ENCODE measurements at regions not wholly inside any gene's neighbourhood (a gene's known extent, or its start where the extent isn't known, plus 50 kb on each side); places are given as distances from the start of the nearest gene placed in this dataset.
"Not testable (repeated sequence)": the region's sequence is repeated elsewhere in the genome, so short reads cannot be mapped to it uniquely, and the experiment has no call there.

DNA sequence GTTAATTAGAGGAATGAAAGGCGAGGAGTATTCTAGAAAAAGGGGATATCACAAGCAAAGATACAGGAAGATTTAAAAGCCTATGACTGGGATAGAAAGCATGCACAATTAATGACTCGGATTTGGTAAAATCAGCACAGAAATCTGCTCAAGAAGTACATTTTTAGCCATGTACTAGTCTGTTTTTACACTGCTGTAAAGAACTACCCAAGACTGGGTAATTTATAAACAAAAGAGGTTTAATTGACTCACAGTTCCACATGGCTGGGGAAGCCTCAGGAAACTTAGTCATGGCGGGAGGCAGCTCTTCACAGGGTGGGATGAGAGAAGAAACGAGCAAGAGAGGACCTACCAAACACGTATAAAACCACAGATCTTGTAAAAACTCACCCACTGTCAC lies 716.3 kb upstream of the MDGA2 start:
- DNase-seq (ENCODE audit: low read depth): no peak

DNA sequence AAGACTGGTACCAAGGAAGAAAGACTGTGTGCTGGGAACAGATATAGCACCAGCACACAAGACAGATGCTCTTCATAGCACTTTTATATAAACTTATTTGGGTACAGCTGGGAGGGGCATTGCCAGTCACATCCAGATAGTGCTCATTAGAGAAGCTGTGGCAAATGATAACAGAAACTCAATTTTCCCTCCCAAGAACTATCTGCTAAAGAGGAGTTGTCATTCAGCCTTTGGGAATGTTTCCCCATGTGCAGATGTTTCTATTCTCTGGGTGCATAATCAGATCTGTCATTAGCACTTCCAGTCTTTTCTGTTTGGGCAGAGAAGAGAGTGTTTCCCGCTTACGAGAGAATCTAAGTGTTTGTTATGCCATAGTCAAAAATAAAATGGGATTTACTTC lies 714.9 kb upstream of the MDGA2 start:
- no peak for DNase-seq (ENCODE audit: low read depth)

DNA sequence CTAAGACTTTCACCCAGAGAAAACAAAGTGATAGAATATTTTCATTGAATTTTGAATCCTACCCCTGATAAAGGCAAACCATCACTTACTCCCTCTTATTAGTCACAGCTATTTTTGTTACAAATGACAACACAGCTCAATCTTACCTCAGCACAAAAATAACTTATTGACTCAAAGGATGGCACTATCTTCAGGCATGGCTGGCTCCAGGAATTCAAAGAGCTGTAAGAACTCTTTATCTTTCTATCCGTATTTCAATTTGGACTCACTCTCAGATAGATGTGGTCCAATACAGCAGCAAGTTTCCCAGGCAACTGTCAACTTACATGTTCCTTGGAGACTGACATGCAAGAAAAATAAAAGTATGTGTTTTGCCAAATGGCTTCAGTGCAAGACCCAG lies 709.4 kb upstream of the MDGA2 start:
- no peak for DNase-seq (ENCODE audit: low read depth)

DNA sequence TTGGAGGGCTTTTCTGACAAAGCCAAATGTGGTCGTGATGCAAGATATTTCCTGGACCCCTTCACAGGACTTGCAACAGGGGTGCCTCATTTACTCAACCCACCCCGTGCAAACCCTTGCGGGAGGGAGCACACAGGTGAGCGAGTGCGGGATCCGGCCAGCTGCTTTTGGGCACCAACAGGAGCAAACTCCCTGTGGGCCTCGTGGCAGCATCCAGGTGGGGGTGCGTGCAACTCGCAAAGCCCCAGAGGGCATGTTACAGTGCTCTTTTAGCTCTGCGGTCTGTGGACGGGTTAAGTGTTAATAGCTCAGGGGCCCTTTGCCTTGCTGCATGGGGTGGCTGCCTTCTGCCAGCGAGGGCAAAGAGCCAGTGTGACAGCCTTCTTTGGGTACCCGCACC lies 707.6 kb upstream of the MDGA2 start:
- no peak for DNase-seq (ENCODE audit: low read depth)

DNA sequence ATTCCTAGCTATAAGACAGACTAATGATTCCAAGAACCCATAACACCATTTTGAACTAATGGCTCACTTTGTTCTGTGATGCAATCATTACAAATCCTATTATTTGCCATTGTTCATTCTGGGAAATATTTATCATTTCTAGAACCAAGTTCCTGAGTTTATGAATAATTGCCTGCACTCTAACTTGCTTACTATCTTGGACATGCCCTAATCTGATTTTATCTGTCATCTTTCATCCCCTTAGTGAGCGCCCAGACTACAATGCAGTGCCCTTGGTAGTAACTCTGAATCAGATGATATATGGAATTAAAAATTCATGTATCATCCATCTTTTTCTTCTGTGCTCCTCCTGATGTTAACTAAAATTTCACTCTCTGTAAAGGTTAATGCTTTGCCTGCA lies 703.1 kb upstream of the MDGA2 start:
- no peak for DNase-seq (ENCODE audit: low read depth)

DNA sequence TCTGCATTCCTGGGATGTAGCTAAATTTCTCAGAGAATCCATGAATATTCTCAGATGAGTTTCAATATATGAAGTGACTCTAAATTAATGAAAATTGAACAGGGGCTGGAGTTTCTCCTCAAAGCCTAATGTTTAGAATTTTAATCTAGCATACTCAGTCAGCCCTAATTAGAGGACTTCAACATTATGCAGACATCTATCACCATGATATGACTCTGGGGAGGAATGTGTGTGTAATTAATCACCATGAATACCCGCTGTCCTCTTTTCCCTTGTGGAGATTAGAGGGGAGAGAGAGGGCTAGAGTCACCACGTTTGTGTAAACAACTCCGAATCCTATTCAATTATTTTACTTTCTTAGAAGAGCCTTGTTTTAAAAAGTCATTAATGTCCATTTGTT lies 698.6 kb upstream of the MDGA2 start:
- no peak for DNase-seq (ENCODE audit: low read depth)

DNA sequence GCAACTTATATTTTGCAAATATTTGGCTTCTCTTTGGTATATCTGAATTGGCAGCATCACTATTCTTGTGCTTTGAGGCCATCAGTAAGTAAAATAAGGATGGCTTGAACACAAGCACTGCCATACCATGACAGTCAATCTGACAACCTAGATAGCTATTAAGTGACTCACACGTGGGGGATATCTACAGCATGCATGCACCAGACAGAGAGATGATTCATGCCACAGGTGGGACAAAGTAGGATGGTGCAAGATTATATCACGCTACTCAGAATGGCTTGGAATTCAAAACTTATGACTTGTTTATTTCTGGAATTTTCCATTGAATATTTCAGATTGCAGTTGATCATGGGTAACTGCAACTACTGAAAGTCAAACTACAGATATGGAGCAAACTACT lies 675.6 kb upstream of the MDGA2 start:
- DNase-seq (ENCODE audit: low read depth): no peak

DNA sequence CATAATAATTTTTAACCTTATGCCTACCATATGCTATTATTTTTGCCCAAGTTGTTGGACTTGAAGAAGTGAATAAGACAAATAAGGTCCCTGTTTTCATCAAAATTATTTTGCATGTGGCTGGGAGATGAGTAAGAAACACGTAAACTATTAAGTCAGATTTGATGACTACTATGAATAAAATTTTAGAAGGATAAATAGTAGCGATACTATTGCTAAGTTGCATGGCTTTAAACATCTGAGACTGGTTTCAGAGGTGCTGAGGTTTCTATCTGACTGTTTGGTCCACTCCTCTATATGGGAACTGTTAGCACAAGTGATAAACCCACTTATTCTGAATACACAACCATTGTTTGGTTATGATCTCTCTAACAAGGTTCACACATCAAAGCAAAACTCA lies 674.3 kb upstream of the MDGA2 start:
- DNase-seq (ENCODE audit: low read depth): no peak

DNA sequence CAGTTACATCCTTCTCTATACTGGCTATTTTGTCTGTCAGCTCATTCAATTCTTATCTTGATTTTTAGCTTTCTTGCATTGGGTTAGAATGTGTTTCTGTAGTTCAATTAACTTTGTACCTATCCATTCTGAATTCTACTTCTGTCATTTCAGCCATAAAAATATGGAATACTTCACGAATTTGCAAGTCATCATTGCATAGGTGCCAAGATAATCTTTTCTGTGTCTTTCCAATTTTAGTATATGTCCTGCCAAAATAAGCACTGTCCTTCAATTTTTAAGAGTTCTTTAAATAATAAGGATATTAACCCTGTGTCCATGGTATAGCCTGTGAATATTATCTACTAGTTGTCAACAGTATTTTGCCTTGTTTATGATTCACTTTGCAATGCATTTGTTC lies 665.7 kb upstream of the MDGA2 start:
- DNase-seq (ENCODE audit: low read depth): no peak

DNA sequence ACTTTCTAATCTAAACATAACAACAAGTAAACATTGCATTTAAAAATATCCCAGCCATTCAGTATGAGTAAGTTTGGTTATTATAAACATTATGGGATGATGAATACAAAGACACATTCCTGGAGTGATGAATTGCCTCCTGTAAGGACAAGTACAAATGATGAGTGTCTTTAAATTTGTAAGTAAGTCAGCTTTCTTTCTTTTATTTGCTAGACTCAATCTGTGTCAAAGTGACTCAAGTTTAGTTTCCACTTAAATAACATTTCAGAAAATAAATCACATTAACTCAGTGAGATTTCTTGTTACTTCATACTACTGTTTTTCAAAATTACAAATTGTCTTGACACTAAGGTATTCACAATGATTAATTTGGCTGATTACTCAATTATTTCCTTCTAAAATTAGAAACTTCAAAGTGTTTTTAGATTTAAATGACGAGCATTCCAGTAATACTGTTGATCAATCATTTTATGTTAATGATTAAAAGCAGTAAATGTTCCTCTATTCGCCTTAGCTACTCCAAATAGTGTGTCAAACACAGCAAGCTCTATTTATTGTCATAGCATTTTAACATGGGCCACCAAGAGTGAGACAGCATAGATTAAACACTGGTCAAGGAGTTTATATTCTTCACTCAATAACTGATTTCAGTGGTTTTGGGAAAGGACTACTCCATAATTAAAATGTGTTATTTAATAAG lies 658.0 kb upstream of the MDGA2 start:
- DNase-seq (ENCODE audit: low read depth): no peak

DNA sequence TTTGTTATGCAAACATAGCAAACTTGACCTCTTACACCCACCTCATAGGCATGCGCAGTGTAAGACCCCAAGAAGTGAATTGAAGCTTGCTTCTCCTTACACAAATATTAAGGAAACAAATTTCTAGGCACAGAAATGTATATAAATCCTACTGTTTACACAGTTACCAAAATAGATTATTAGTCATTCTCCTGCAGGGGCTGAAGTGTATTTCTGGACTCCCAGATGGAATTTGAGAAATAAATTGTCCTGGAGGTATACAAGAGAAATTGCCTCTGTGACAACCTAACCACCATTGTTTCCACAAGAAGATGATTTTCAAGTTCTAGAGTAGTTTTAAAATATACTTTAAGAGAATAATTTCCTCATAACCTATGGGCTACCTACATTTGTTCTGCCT lies 656.0 kb upstream of the MDGA2 start:
- DNase-seq (ENCODE audit: low read depth): no peak

DNA sequence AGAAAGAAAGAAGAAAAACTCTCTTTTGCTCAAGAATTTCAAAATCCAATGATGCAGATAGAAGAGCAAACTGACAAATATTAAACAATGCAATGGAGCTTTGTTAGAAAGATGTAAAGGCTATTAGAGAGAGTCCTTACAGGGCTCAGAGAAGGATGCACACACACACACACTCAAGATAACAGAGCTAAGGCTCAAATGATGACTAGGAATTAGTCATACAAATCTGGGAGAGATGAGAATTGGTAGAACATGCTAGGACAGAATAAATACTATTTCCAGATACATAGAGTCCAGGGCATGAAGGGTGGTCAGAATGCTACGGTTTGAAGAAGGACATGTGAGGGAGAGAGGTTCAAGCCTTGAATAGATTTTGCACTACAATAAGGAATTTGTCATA lies 650.1 kb upstream of the MDGA2 start:
- no peak for DNase-seq (ENCODE audit: low read depth)

DNA sequence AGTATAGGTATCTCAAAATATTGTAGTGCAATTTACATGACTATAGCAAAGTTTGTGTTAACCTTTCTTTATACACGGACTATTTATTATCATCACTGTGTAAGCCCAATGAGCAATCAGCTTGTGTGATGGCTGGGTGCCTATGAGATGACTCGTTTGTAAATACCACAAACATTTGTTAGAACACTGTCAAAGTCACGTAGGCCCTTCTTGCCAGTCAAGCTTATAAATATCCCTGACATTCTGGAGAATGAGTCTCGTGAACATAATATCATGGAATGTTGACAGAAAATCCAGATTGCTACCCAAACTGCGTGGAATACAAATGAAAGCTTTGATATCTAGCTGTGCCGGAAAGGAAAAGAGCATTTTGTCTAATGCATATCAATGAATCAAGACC lies 648.3 kb upstream of the MDGA2 start:
- DNase-seq (ENCODE audit: low read depth): no peak

DNA sequence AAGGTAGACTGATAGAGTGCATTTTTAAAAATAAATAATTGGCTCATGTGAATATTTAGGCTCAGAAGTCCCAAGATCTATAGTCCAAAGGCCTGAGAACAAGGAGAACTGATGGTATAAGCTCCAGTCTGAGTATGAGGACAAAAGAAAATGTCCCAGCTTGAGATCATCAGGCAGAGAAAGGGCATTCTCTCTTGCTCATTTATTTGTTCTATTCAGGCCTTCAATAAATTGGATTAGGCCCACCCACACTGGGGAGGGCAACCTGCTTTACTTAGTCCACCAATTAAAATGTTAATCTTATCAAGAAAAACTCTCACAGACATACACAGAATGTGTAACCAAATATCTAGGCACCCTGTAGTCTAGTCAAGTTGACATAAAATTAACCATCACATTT lies 644.4 kb upstream of the MDGA2 start:
- DNase-seq (ENCODE audit: low read depth): no peak

DNA sequence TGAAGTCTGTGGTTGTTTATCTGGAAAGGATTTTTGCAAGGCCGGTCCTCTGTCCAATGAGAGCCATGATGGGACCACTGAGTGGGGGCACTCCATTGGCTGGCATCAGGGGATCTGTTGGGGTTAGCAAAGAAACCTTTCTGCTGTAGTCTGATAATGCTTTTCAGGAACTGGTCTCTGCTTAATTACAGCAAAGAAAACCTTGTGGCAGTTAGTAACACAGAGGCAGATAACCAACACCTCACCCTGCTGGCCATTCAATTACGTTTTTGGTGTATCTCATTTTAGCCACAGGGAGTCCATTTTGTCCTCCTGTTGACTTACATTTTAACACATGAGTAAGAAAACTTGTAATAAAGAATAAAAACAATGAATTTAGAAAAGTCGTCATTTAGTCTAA lies 629.3 kb upstream of the MDGA2 start:
- DNase-seq (ENCODE audit: low read depth): no peak

DNA sequence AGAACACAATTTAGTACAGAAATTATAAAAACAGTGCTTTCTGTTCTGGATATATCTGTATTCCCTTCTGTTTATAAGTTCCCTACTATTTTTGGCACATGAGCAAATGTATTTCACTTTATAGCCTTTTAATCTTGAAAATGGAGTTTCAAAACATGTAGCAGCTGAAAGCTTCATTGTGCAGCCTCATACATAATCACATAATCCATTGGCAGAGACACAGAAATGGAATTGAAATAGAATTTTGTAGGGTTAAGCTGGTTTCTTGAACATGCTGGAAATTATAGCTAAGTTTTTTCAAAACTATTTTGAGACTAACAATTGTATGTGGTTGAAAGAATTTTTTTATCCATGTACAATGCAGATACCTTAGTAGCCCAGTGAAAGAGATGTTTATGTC lies 614.3 kb upstream of the MDGA2 start:
- no peak for DNase-seq (ENCODE audit: low read depth)

DNA sequence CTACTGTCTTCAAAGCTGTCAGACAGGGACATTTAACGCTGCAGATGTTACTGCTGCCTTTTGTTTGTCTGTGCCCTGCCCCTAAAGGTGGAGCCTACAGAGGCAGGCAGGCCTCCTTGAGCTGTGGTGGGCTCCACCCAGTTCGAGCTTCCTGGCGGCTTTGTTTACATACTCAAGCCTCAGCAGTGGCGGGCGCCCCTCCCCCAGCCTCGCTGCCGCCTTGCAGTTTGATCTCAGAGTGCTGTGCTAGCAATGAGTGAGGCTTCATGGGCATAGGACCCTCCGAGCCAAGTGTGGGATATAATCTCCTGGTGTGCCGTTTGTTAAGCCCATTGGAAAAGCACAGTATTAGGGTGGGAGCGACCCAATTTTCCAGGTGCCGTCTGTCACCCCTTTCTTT lies 609.8 kb upstream of the MDGA2 start:
- not testable (repeated sequence) for DNase-seq (ENCODE audit: low read depth)

DNA sequence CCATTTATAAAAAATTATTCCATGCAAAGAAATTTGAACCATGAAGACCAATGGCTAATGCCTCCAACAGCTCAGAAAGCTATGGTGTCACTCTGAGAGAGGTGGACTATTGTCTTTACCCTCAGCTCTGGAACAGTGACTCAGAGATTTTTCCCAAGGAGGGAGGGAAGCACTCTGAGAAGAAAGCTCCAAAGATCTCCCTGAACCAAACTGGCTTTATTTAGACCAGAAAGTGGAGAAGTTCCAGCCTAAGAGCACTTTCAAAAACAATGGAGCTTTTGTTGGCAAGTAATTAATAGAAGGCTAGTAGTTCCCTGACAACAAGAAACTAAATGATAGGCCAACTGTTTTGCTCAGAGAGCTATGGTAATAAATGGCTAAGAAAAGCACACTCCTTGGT lies 599.9 kb upstream of the MDGA2 start:
- no peak for DNase-seq (ENCODE audit: low read depth)

DNA sequence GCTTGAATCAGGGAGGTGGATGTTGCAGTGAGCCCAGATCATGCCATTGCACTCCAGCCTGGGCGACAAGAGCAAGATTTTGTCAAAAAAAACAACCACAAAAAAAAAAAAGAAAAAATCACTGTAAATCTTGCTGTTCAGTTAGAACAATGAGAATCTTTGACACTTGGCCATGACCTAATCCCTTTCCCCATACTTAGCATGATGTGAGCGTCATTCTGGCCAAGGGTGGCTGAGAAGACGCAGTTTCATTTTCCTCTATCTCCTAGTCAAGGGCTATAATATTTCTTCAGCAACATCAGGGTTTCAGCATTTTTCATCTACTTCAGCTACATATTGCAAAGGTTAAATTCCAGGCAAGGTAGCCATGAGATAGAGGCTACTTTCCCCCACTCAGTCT lies 599.4 kb upstream of the MDGA2 start:
- DNase-seq (ENCODE audit: low read depth): no peak

DNA sequence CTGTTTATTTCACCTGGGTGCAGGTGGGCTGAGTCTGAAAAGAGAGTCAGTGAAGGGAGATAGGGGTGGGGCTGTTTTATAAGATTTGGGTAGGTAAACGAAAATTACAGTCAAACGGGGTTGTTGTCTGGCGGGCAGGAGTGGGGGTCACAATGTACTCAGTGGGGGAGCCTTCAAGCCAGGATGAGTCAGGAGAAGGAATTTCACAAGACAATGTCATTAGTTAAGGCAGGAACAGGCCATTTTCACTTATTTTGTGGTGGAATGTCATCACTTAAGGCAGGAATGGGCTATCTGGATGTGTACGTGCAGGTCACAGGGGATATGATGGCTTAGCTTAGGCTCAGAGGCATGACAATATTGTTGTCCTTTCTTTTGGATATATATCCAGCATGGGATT lies 592.5 kb upstream of the MDGA2 start:
- DNase-seq (ENCODE audit: low read depth): not testable (repeated sequence)

DNA sequence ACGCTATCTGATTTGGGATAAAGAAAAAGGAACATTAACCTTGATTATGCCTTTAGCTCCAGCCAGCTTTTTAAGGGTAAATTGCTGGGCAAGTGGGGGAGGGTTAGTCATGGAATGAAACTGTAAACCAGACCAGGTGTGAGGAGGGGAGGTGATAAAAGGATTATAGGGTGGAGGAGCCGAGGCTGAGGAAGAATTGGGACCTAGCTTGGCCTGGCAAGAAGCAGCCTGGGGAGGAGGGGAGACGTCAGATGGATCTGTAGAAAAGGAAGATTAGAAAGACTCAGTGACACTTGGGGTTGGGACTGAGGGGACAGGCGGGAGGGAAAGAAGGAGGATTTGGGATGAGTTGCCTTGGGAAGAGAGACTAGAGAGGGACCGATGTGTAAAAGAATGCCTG lies 590.8 kb upstream of the MDGA2 start:
- DNase-seq (ENCODE audit: low read depth): not testable (repeated sequence)

DNA sequence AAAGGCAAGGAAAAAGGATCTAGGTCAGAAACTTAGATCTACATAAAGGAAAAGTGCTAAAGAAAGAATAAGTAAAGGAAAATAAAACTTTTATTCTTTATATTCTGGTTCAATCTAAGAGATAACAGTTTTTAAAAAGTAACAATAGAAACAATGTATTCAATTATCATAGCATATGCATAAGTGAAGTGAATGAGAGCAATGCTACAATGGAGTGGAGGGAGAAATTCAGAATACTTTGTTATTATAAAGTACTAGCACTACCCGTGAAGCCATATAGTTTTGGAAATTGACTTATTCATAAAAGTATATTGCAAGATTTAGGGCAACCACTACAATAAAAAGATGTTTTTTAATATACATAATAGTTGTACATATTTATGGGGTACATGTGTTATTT lies 586.0 kb upstream of the MDGA2 start:
- no peak for DNase-seq (ENCODE audit: low read depth)

DNA sequence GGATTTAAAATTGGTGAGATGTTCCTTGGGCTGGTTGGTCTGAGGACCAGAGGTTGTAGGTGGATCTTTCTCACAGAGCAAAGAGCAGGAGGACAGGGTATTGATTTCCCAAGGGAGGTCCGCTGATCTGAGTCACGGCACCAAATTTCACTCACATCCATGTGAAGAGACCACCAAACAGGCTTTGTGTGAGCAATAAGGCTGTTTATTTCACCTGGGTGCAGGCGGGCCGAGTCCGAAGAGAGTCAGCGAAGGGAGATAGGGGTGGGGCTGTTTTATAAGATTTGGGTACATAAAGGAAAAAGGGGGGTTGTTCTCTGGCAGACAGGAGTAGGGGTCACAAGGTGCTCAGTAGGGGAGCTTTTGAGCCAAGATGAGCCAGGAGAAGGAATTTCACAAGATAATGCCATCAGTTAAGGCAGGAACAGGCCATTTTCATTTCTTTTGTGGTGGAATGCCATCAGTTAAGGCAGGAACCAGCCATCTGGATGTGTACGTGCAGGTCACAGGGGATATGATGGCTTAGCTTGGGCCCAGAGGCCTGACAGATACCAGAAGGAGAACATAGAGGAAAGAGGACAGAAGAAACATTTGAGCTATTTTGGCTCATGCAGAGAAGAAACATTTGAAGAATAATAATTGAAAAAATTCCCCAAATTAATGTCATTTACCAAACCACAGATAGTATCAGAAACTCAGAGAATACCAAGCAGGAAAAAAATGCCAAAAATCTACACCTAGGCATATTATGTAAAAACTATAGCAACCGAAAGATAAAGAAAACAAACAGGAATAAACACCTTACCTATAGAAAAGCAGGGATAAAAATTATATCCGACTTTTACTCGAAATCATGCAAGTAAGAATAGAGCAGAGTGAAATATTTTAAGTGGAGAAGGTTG lies 585.2 kb upstream of the MDGA2 start:
- not testable (repeated sequence) for DNase-seq (ENCODE audit: low read depth)

DNA sequence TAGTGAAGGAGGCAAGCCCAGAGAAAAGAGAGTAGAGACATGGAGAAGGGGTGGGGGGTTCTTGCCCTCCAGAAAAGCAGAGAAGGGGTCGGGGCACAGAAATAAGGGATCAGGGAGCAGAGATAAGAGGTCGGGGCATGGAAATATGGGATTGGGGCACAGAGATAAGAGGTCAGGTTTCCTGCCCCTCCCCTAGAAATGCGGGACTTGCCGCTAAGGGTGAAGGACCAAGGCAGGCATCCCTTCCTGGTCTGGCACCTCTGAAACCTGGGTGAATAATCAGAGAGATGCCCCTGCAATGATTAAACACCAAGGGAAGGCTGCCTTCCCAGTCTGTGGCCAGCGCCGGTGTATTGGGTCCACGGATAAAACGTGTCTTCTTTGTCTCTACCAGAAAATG lies 584.5 kb upstream of the MDGA2 start:
- DNase-seq (ENCODE audit: low read depth): not testable (repeated sequence)

Data from GM04504 (cell line).